ENCODE measurements at regions not wholly inside any gene's neighbourhood (a gene's known extent, or its start where the extent isn't known, plus 50 kb on each side); places are given as distances from the start of the nearest gene placed in this dataset.

GRCh38 chr6:66731310-66731709, 1024.3 kb upstream of the EYS start:
- TF ChIP-seq CTCF (IDR thresholded peaks at IDR 0.05; ENCODE audit: insufficient read depth, low read length, severe bottlenecking), result no peak
- Histone ChIP-seq H3K27me3 (ENCODE audit: control insufficient read depth, insufficient read depth, low read length) (no peaks in the 10 kb centered on the region), H3K4me3 (ENCODE audit: low read depth, low read length) (no peak overlapping the region), H3K36me3 (ENCODE audit: control insufficient read depth, insufficient read depth, low read length) (no peaks in the 10 kb centered on the region)
- FAIRE-seq, result no peak
- peak; percentile 7 for DNase-seq (ENCODE audit: low read depth)

- FAIRE-seq, result no peak
Observed at GRCh38 chr6:66725670-66726069, 1018.6 kb upstream of the EYS start.

DNA sequence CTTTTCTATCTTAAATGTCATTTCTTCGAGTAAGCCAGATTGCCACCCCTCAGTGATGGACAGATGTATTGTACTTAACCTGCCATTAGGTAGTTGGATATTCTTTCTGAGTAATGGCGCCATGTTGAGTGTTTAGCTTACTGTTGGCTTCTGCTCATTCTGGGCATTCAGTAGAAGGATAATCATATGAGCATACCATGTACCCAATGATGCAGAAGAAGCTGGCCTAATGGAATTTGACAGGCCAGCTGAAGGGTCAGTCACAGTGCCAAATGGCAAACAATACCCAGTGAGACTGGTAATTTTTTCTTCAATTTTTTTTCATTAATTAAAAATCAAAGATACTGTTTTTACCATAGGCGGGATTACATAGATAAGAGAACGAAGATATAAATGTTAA, 1010.8 kb upstream of the EYS start:
- TF ChIP-seq CTCF (IDR thresholded peaks at IDR 0.05; ENCODE audit: insufficient read depth, low read length, severe bottlenecking), result no peak
- Histone ChIP-seq H3K4me3 (ENCODE audit: low read depth, low read length) (no peak overlapping the region), H3K36me3 (ENCODE audit: control insufficient read depth, insufficient read depth, low read length) (no peaks in the 10 kb centered on the region), H3K27me3 (ENCODE audit: control insufficient read depth, insufficient read depth, low read length) (no peaks in the 10 kb centered on the region)
- FAIRE-seq (no peak), DNase-seq (ENCODE audit: low read depth) (no peak)

More at GRCh38 chr6:66725670-66726069, 1018.6 kb upstream of the EYS start:
- Histone ChIP-seq H3K4me3 (ENCODE audit: low read depth, low read length) (no peak overlapping the region), H3K36me3 (ENCODE audit: control insufficient read depth, insufficient read depth, low read length) (no peaks in the 10 kb centered on the region), H3K27me3 (ENCODE audit: control insufficient read depth, insufficient read depth, low read length) (no peaks in the 10 kb centered on the region)
- no peak for TF ChIP-seq CTCF (IDR thresholded peaks at IDR 0.05; ENCODE audit: insufficient read depth, low read length, severe bottlenecking)
- DNase-seq (ENCODE audit: low read depth), result no peak

DNA sequence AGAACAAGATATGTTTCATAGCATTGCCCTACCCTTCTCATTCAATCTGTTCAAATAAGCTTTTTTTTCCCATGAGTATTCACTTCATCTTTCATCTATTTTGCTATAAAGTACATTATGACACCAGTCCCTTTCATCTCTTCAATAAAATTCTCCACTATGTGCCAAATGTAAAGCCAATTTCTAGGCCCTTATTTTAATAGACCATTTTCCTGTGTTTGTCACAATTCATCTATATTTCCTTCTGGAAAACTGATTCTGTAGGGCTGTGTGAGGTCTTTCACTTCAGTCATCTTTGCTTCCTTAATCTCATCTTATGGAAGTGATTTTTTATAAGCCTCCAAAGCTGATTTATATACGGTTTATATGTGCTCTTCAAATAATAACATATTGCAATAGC, 992.4 kb upstream of the EYS start:
- Histone ChIP-seq H3K27me3 (ENCODE audit: control insufficient read depth, insufficient read depth, low read length) (no peaks in the 10 kb centered on the region), H3K4me3 (ENCODE audit: low read depth, low read length) (no peak overlapping the region), H3K36me3 (ENCODE audit: control insufficient read depth, insufficient read depth, low read length) (no peaks in the 10 kb centered on the region)
- no peak for FAIRE-seq
- DNase-seq (ENCODE audit: low read depth), result no peak
- TF ChIP-seq CTCF (IDR thresholded peaks at IDR 0.05; ENCODE audit: insufficient read depth, low read length, severe bottlenecking), result no peak

DNA sequence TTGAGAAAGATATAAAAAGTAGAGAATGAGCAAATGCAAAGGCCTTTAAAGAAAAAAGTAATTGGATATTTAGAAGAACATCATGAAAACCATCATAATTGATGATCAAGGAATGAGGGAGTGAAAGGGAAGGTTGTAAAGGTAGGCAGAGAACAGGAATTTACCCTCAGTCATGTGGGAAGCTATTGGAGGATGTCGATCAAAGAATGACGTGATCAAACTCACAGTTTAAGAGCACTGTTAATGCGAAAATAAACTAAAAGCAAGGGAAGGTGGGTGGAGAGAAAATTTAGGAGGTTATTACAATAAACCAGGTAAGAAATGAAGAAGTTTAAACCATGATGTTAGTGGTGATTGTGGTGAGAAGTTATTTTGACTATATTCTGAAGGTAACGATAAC, 982.6 kb upstream of the EYS start:
- no peaks in the 10 kb centered on the region for H3K27me3 ChIP-seq (ENCODE audit: control insufficient read depth, insufficient read depth, low read length)
- DNase-seq (ENCODE audit: low read depth), result no peak
- H3K36me3 ChIP-seq (ENCODE audit: control insufficient read depth, insufficient read depth, low read length), result no peaks in the 10 kb centered on the region
- FAIRE-seq, result no peak
- no peak overlapping the region for H3K4me3 ChIP-seq (ENCODE audit: low read depth, low read length)
- no peak for TF ChIP-seq CTCF (IDR thresholded peaks at IDR 0.05; ENCODE audit: insufficient read depth, low read length, severe bottlenecking)

DNA sequence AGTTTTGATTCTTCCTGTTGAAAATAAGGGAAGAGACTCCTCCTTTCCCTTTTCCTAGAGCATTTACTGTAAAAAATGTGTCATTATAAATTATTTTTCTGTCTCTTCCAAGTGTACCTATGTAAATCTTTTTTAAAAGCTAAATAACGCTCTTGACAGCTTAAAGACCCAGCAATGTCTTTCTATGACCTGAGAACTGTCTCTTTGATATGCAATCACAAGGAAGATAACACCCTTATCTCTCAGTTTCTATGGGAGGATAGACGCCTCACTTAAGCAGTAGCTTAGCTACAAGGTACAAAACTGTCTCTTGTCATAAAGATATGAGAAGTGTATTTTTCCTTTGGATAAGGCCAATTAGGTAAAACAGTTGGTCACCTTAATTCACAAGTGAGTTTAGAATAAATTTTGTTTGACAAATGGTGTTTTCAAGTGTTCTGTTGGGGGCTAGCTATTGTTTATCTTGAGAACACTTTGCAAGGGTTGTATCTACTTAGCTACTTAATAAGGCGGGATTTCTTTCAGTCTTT, 980.6 kb upstream of the EYS start:
- FAIRE-seq, result no peak
- H3K36me3 ChIP-seq (ENCODE audit: control insufficient read depth, insufficient read depth, low read length), result no peaks in the 10 kb centered on the region
- TF ChIP-seq CTCF (IDR thresholded peaks at IDR 0.05; ENCODE audit: insufficient read depth, low read length, severe bottlenecking), result no peak

More for the DNA sequence above, 980.6 kb upstream of the EYS start:
- no peak for DNase-seq (ENCODE audit: low read depth)
- H3K4me3 ChIP-seq (ENCODE audit: low read depth, low read length), result no peak overlapping the region
- no peaks in the 10 kb centered on the region for H3K27me3 ChIP-seq (ENCODE audit: control insufficient read depth, insufficient read depth, low read length)

Measured in bronchial epithelial cell (primary cell).